HEK293 (cell line): ENCODE measurements at regions not wholly inside any gene's neighbourhood (a gene's known extent, or its start where the extent isn't known, plus 50 kb on each side); places are given as distances from the start of the nearest gene placed in this dataset.

Source experiments
- CTCF ChIP-seq: fragments of 450-650 bp; formaldehyde crosslinking; IDR thresholded peaks from 2 replicates; pipeline ENCODE4 v1.5.1; 2016; ENCODE audit warnings: missing biosample characterization, missing genetic modification characterization
- SETDB1 ChIP-seq: IDR thresholded peaks from one replicate; pipeline ENCODE4 v1.6.1; 2017; ENCODE audit warnings: mild to moderate bottlenecking, low read length, moderate library complexity, mixed read lengths; ENCODE audit not compliant: insufficient read length
- SP2 ChIP-seq: fragments of 450-650 bp; formaldehyde crosslinking; IDR thresholded peaks from 2 replicates; pipeline ENCODE4 v1.5.1; 2016; ENCODE audit warnings: missing biosample characterization, missing genetic modification characterization
- TCF7L2 ChIP-seq: IDR thresholded peaks from 2 replicates; pipeline ENCODE4 v1.6.1; 2011; ENCODE audit warnings: low read depth, mild to moderate bottlenecking, inconsistent platforms, low read length, moderate library complexity, borderline replicate concordance
- YY1 ChIP-seq: fragments of 450-650 bp; formaldehyde crosslinking; IDR thresholded peaks from 2 replicates; pipeline ENCODE4 v1.5.1; 2018; ENCODE audit warnings: missing biosample characterization, missing genetic modification characterization
- ZFHX2 ChIP-seq: fragments of 450-650 bp; formaldehyde crosslinking; conservative IDR thresholded peaks from 2 replicates; pipeline ENCODE4 v1.5.1; 2016; ENCODE audit warnings: missing biosample characterization, missing genetic modification characterization
- ZFP41 ChIP-seq: fragments of 450-650 bp; formaldehyde crosslinking; IDR thresholded peaks from 2 replicates; pipeline ENCODE4 v1.5.1; 2016; ENCODE audit warnings: missing biosample characterization, missing genetic modification characterization, borderline replicate concordance
- ZNF155 ChIP-seq: fragments of 450-650 bp; formaldehyde crosslinking; IDR thresholded peaks from 2 replicates; pipeline ENCODE4 v1.5.1; 2016; ENCODE audit warnings: missing biosample characterization, missing genetic modification characterization
- ZNF2 ChIP-seq: fragments of 450-650 bp; formaldehyde crosslinking; IDR thresholded peaks from 2 replicates; pipeline ENCODE4 v1.5.1; 2016; ENCODE audit warnings: missing biosample characterization, missing genetic modification characterization
- ZNF221 ChIP-seq: fragments of 450-650 bp; formaldehyde crosslinking; IDR thresholded peaks from 2 replicates; pipeline ENCODE4 v1.5.1; 2017; ENCODE audit warnings: missing biosample characterization, missing genetic modification characterization, borderline replicate concordance
- ZNF354C ChIP-seq: fragments of 450-650 bp; formaldehyde crosslinking; IDR thresholded peaks from 2 replicates; pipeline ENCODE4 v1.5.1; 2016; ENCODE audit warnings: missing biosample characterization, missing genetic modification characterization, low read depth, borderline replicate concordance
- ZNF677 ChIP-seq: fragments of 450-650 bp; IDR thresholded peaks from 2 replicates; pipeline ENCODE4 v1.5.0; 2018; ENCODE audit warnings: missing biosample characterization, mild to moderate bottlenecking, missing genetic modification characterization, moderate library complexity

GRCh38 chr18:24773101-24773500 lies 312.7 kb downstream of the HRH4 start:
- TF ChIP-seq ZFP41 (tag by site-specific recombination) (no peak), CTCF (no peak), YY1 (tag by site-specific recombination) (no peak), ZNF221 (tag by site-specific recombination) (no peak), ZNF354C (tag by site-specific recombination) (no peak), SETDB1 (no peak), ZNF677 (tag by site-specific recombination) (no peak), SP2 (tag by site-specific recombination) (no peak), TCF7L2 (no peak), ZNF2 (no peak), ZNF155 (tag by site-specific recombination) (no peak), ZFHX2 (tag by site-specific recombination) (no peak)
